GM23338 (cell line): ENCODE measurements at regions not wholly inside any gene's neighbourhood (a gene's known extent, or its start where the extent isn't known, plus 50 kb on each side); places are given as distances from the start of the nearest gene placed in this dataset.

Experiments used
- ATAC-seq: fragments of 200-7000 bp; cut with Tn5 transposase; 3 replicates; pipeline ENCODE4 v1.9.1; 2020
- DNase-seq: peaks from one replicate; pipeline ENCODE4 v3.0.0-alpha.2; 2015; ENCODE audit warnings: low spot score
- H2AFZ ChIP-seq: fragments of 200-600 bp; sonication (generic); 2 replicates; pipeline ENCODE4 v1.8.0; 2016; ENCODE audit warnings: antibody characterized with exemption, mild to moderate bottlenecking, moderate library complexity
- H3F3A ChIP-seq: fragments of 200-600 bp; sonication (generic); replicated peaks from 2 replicates; pipeline ENCODE4 v1.8.0; 2017; ENCODE audit warnings: antibody characterized with exemption, mixed run types, low read depth
- H3K27ac ChIP-seq: fragments of 200-600 bp; sonication (generic); 2 replicates; pipeline ENCODE4 v1.6.1; 2016; ENCODE audit warnings: low read depth
- H3K27me3 ChIP-seq: fragments of 200-600 bp; sonication (generic); 2 replicates; pipeline ENCODE4 v1.8.0; 2016; ENCODE audit warnings: mild to moderate bottlenecking, mixed run types, moderate library complexity; ENCODE audit not compliant: insufficient read depth
- H3K36me3 ChIP-seq: fragments of 200-600 bp; sonication (generic); 2 replicates; pipeline ENCODE4 v1.8.0; 2016; ENCODE audit warnings: mild to moderate bottlenecking; ENCODE audit not compliant: insufficient read depth
- H3K4me1 ChIP-seq: fragments of 200-600 bp; sonication (generic); 2 replicates; pipeline ENCODE4 v1.8.0; 2016; ENCODE audit warnings: mild to moderate bottlenecking, moderate library complexity; ENCODE audit not compliant: insufficient read depth
- H3K4me2 ChIP-seq: fragments of 200-600 bp; sonication (generic); 2 replicates; pipeline ENCODE4 v1.7.1; 2017; ENCODE audit warnings: mixed run types
- H3K4me3 ChIP-seq: fragments of 200-600 bp; sonication (generic); 2 replicates; pipeline ENCODE4 v1.6.1; 2016; ENCODE audit warnings: mixed run types
- H3K79me2 ChIP-seq: fragments of 200-600 bp; sonication (generic); replicated peaks from 2 replicates; pipeline ENCODE4 v1.8.0; 2017; ENCODE audit warnings: mild to moderate bottlenecking; ENCODE audit not compliant: insufficient read depth
- H3K9me2 ChIP-seq: fragments of 200-600 bp; sonication (generic); 2 replicates; pipeline ENCODE4 v1.8.0; 2017; ENCODE audit not compliant: insufficient read depth
- H4K20me1 ChIP-seq: fragments of 200-600 bp; sonication (generic); replicated peaks from 2 replicates; pipeline ENCODE4 v1.8.0; 2017; ENCODE audit warnings: mild to moderate bottlenecking; ENCODE audit not compliant: insufficient read depth
- H3K27ac Mint-ChIP-seq: 2 replicates; pipeline ENCODE4 v1.8.0; 2020; ENCODE audit warnings: inconsistent platforms, mild to moderate bottlenecking, moderate library complexity, mixed read lengths
- H3K27me3 Mint-ChIP-seq: 3 replicates; pipeline ENCODE4 v1.8.0; 2022; ENCODE audit warnings: low read depth, mild to moderate bottlenecking, moderate library complexity, mixed read lengths, inconsistent platforms; ENCODE audit not compliant: insufficient read depth, poor library complexity
- H3K36me3 Mint-ChIP-seq: 3 replicates; pipeline ENCODE4 v1.8.0; 2021; ENCODE audit warnings: low read depth, mild to moderate bottlenecking, inconsistent platforms, moderate library complexity, mixed read lengths
- H3K4me1 Mint-ChIP-seq: 3 replicates; pipeline ENCODE4 v1.8.0; 2020; ENCODE audit warnings: mild to moderate bottlenecking, inconsistent platforms, mixed read lengths
- H3K4me3 Mint-ChIP-seq: 3 replicates; pipeline ENCODE4 v1.8.0; 2021; ENCODE audit warnings: moderate library complexity, mild to moderate bottlenecking, inconsistent platforms, mixed read lengths
- H3K9me3 Mint-ChIP-seq: 3 replicates; pipeline ENCODE4 v1.8.0; 2020; ENCODE audit warnings: moderate library complexity, mild to moderate bottlenecking, inconsistent platforms, mixed read lengths
- CREB1 ChIP-seq: fragments of 250-450 bp; sonication (Bioruptor Pico); IDR thresholded peaks from 2 replicates; pipeline ENCODE4 v1.5.0; 2020; ENCODE audit warnings: low read depth, mild to moderate bottlenecking, moderate library complexity
- CTCF ChIP-seq, 2 experiments: fragments of 200-600 bp in 1 of 2; sonication (generic) in 1 of 2; conservative IDR thresholded peaks; 2 replicates each; pipeline versions ENCODE4 v1.5.1 to v1.6.1; 2016 to 2017; ENCODE audit warnings: antibody characterized with exemption in 2 of 2, low read depth in 2 of 2, mild to moderate bottlenecking in 2 of 2, moderate library complexity in 1 of 2
- ETS1 ChIP-seq: IDR thresholded peaks from 2 replicates; pipeline ENCODE4 v1.6.1; 2016; ENCODE audit warnings: antibody characterized with exemption
- EZH2 ChIP-seq: fragments of 200-600 bp; sonication (generic); IDR thresholded peaks from one replicate; pipeline ENCODE4 v1.8.0; 2017; ENCODE audit warnings: antibody characterized with exemption, mild to moderate bottlenecking, low read depth; ENCODE audit not compliant: unreplicated experiment
- EZH2phosphoT487 ChIP-seq: fragments of 200-600 bp; sonication (generic); IDR thresholded peaks from one replicate; pipeline ENCODE4 v1.8.1; 2018; ENCODE audit warnings: antibody characterized with exemption; ENCODE audit not compliant: unreplicated experiment
- JUNB ChIP-seq: IDR thresholded peaks from one replicate; pipeline ENCODE4 v1.6.1; 2016; ENCODE audit warnings: antibody characterized with exemption; ENCODE audit not compliant: unreplicated experiment
- POLR2AphosphoS5 ChIP-seq: IDR thresholded peaks from 2 replicates; pipeline ENCODE4 v1.6.1; 2016; ENCODE audit warnings: antibody characterized with exemption, low read depth
- STAT1 ChIP-seq: IDR thresholded peaks from one replicate; pipeline ENCODE4 v1.6.1; 2016; ENCODE audit warnings: antibody characterized with exemption; ENCODE audit not compliant: unreplicated experiment
- ZNF114 ChIP-seq: fragments of 250-450 bp; sonication (Bioruptor Pico); IDR thresholded peaks from 2 replicates; pipeline ENCODE4 v1.5.0; 2020; ENCODE audit warnings: mild to moderate bottlenecking, moderate library complexity
- ZNF331 ChIP-seq: fragments of 250-450 bp; sonication (Bioruptor Pico); IDR thresholded peaks from 2 replicates; pipeline ENCODE4 v1.5.0; 2020; ENCODE audit warnings: low read depth, mild to moderate bottlenecking, moderate library complexity
- TF ChIP-seq, protein P1 (sequence below): fragments of 250-450 bp; sonication (Bioruptor Pico); IDR thresholded peaks from 2 replicates; pipeline ENCODE4 v1.5.0; 2020; ENCODE audit warnings: mild to moderate bottlenecking, moderate library complexity

DNA sequence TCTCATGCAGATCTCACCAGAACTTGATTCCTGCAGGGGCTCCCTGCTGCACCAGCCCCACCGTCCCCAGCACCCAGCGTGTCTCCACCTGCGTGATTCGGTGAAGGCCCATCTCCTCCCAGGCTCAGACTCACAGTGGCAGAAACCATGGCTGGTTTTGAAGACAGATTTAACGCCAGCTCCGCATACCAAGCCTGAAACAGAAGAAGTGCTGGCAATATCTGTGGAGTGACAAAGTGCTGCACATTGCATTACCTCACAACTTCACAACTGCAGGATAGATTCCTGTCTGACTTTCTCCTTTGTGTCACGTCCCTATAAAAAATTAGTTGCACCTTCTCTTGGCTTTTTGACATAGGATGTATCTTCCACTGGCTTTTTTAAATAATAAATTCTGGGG lies 120.7 kb downstream of the TTLL2 start:
- Mint-ChIP-seq H3K4me3 (no peak overlapping the region), H3K36me3 (no peaks in the 10 kb centered on the region; the same call in 2 of the 3 replicates), H3K4me1 (peaks cover 56% of the 10 kb centered on the region), H3K27ac (no peak overlapping the region), H3K9me3 (no peaks in the 10 kb centered on the region), H3K27me3 (peaks cover 8% of the 10 kb centered on the region)
- no peak for ATAC-seq
- Histone ChIP-seq H3K4me1 (peaks cover 37% of the 10 kb centered on the region), H2AFZ (peak overlapping the region; percentile 11; the same call in 1 of the 2 replicates), H3F3A (peaks cover 8% of the 10 kb centered on the region), H3K4me2 (no peak overlapping the region), H3K27ac (no peak overlapping the region), H3K9me2 (peaks cover 6% of the 10 kb centered on the region), H3K36me3 (no peaks in the 10 kb centered on the region), H3K4me3 (no peak overlapping the region), H3K27me3 (no peaks in the 10 kb centered on the region), H4K20me1 (no peaks in the 10 kb centered on the region), H3K79me2 (no peaks in the 10 kb centered on the region)
- TF ChIP-seq EZH2 (no peak), ETS1 (no peak), POLR2AphosphoS5 (no peak), CTCF (conservative IDR thresholded peaks at IDR 0.05; ENCODE audit: low read depth in 2 of 2) (no peak), ZNF331 (CRISPR knock-in tag) (no peak), JUNB (no peak), CREB1 (CRISPR knock-in tag) (no peak), EZH2phosphoT487 (no peak), STAT1 (no peak), ZNF114 (no peak)
- TF ChIP-seq, protein P1, sequence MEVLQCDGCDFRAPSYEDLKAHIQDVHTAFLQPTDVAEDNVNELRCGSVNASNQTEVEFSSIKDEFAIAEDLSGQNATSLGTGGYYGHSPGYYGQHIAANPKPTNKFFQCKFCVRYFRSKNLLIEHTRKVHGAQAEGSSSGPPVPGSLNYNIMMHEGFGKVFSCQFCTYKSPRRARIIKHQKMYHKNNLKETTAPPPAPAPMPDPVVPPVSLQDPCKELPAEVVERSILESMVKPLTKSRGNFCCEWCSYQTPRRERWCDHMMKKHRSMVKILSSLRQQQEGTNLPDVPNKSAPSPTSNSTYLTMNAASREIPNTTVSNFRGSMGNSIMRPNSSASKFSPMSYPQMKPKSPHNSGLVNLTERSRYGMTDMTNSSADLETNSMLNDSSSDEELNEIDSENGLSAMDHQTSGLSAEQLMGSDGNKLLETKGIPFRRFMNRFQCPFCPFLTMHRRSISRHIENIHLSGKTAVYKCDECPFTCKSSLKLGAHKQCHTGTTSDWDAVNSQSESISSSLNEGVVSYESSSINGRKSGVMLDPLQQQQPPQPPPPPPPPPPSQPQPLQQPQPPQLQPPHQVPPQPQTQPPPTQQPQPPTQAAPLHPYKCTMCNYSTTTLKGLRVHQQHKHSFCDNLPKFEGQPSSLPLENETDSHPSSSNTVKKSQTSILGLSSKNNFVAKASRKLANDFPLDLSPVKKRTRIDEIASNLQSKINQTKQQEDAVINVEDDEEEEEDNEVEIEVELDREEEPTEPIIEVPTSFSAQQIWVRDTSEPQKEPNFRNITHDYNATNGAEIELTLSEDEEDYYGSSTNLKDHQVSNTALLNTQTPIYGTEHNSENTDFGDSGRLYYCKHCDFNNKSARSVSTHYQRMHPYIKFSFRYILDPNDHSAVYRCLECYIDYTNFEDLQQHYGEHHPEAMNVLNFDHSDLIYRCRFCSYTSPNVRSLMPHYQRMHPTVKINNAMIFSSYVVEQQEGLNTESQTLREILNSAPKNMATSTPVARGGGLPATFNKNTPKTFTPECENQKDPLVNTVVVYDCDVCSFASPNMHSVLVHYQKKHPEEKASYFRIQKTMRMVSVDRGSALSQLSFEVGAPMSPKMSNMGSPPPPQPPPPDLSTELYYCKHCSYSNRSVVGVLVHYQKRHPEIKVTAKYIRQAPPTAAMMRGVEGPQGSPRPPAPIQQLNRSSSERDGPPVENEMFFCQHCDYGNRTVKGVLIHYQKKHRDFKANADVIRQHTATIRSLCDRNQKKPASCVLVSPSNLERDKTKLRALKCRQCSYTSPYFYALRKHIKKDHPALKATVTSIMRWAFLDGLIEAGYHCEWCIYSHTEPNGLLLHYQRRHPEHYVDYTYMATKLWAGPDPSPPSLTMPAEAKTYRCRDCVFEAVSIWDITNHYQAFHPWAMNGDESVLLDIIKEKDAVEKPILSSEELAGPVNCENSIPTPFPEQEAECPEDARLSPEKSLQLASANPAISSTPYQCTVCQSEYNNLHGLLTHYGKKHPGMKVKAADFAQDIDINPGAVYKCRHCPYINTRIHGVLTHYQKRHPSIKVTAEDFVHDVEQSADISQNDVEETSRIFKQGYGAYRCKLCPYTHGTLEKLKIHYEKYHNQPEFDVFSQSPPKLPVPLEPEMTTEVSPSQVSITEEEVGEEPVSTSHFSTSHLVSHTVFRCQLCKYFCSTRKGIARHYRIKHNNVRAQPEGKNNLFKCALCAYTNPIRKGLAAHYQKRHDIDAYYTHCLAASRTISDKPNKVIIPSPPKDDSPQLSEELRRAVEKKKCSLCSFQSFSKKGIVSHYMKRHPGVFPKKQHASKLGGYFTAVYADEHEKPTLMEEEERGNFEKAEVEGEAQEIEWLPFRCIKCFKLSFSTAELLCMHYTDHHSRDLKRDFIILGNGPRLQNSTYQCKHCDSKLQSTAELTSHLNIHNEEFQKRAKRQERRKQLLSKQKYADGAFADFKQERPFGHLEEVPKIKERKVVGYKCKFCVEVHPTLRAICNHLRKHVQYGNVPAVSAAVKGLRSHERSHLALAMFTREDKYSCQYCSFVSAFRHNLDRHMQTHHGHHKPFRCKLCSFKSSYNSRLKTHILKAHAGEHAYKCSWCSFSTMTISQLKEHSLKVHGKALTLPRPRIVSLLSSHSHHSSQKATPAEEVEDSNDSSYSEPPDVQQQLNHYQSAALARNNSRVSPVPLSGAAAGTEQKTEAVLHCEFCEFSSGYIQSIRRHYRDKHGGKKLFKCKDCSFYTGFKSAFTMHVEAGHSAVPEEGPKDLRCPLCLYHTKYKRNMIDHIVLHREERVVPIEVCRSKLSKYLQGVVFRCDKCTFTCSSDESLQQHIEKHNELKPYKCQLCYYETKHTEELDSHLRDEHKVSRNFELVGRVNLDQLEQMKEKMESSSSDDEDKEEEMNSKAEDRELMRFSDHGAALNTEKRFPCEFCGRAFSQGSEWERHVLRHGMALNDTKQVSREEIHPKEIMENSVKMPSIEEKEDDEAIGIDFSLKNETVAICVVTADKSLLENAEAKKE (CRISPR knock-in tag) = no peak
- DNase-seq = no peak
